Fibroblast of skin of right quadriceps (primary cell): ENCODE measurements at regions not wholly inside any gene's neighbourhood (a gene's known extent, or its start where the extent isn't known, plus 50 kb on each side); places are given as distances from the start of the nearest gene placed in this dataset.

Experiments
- DNase-seq: peaks from one replicate; pipeline ENCODE4 v3.0.0-alpha.2; 2013

DNA sequence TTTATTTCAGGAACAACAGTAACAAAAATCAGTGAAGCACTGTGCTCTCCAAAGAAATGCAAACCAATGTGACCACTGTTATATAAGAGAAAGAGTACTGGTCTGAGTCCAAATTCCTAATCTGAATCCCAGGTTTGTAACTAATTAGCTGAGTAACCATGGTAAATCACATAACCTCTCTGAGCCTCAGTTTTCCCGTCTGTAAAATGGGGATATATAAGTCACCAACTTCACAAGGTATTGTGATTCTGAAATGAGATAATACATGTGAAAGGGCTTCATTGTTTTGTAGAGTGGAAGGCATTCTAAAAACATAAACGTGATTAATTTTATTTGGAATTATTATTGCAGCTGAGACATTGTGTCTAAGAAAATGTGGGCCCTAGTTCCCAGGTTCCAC, 91.3 kb upstream of the YPEL5 start:
- no peak for DNase-seq

DNA sequence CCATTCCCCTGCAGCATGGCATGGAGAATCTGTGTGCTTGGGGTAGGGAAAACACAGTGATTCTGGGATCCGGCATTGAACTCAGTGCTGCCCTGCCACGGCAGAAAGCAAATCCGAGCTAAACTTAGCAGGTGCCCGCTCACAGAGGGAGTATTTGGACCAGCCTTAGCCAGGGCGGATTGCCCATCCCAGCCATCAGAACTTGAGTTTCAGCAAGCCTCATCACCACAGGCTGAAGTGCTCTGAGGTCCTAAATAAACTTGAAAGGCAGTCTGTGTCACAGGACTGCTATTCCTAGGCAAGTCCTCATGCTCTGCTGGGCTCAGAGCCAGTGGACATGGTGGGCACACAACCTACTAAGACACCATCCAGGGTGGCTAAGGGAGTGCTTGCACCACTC, 86.2 kb upstream of the YPEL5 start:
- DNase-seq: no peak

DNA sequence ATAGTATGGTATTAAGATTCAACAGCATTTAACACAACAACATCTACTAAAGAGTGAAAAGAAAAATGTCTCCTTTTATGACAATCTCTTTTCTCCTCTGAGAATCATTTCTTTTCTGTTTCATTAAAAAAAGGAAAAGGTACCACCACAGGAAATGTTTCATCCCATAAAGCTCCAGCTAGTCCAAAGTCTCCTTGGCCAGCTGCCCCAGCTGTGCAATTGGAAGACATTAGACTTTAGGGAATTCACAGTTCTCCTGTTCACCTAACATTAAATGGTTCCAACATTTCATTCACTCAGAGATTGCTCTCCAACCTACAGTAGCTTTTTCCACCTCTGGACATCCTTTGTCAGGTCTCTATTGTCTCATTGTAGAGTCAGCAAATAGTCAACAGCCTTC, 78.7 kb upstream of the YPEL5 start:
- DNase-seq: no peak

DNA sequence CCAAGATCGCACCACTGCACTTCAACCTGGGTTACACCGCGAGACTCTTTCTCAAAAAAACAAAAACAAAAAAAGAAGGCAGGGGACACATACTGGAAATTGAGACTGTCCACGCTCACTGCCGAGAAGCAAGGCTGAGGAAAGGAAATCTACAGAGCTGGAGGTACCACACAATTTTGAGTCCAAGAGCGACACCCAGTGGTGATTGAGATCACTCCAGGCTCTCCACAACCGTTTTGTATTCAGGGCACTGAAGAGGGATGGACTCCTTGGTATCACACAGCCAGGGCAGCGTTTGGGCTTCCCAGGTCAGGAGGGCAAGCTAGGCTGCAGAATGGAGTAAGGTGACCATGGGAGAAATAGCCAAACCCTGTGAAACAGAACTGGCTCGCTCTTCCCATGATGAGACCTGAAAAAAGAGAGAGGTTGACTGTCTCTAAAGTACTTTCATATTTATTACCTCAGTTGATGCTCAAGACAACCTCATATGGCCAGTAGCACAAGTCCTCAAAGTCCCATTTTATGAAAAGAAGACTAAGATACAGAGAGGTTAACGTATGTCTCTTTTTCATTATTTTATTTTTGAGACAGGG, 74.5 kb upstream of the YPEL5 start:
- DNase-seq: peak; percentile 61

DNA sequence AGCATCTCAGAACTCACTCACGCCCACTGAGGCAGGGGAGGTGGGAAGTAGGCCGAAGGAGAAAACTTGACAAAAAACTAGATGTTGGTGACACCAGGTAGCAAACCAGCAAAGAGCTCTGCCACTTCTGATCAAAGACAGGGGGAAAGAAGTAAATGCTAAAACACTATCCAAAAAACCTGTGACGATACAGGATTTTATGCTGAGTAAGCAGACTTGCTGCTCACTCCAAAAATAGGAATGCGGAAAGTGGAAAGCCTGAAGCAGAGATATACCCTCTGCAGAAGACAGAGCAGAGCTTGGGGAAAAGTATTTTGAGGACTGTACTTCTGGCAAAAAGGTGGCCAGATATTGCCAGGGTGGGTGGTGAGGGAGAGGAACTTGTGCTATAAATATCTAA, 73.3 kb upstream of the YPEL5 start:
- DNase-seq: no peak

DNA sequence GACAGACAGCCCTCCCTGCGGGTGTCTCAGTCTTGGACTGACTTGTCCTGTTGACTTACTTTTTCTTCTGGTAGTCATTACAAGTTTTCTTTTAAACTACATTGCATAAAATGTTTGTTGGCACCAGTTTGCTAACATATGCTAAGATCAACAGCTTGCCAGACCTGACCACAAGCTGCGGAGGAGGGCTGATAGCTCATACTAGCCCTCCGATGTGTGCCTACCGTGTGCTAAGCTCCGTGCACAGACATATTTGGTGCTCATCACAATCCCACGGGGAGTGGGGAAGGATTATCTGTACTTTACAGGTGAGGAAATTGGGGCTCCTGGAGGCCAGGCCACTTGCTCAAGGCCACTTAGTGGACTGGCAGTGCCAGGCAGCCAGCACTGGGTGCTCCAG, 72.8 kb upstream of the YPEL5 start:
- DNase-seq: no peak

DNA sequence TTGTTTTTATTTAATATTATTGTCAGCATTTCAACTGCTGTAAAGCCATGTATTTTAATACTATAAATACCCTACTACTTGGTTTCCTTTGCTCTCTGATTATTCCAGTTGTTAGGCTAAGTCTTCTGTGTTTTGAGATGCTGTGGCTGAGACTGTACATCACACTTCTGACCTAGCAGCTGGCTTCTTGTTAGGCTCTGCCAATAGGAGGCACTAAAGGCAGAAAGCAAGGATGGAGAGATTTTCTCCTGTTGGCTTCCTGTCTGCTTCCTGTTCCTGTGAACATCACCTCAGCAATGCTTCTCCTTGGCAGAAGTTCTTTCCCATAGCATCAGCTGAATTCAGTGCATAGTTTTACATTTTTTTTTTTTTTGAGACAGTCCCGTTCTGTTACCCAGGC, 68.3 kb upstream of the YPEL5 start:
- peak; percentile 7 for DNase-seq

DNA sequence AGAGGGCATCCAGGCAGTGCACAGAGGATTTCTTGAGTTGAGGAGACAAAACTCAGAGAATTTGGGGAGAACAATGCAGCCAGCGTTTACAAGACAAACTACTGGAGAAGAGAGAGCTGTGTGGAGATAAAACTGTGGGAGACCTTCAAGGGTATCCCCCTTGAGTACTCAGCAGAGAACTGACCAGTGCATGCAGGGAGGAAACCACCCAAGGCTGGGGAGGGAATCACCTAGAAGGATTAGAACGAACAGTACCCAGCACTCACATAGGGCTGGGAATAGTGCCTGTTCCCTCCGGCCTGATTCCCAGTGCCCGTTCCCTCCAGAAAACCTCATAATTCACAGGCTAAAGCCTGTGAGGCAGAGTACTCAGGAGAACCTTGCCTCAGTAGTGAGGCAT, 61.9 kb upstream of the YPEL5 start:
- no peak for DNase-seq

DNA sequence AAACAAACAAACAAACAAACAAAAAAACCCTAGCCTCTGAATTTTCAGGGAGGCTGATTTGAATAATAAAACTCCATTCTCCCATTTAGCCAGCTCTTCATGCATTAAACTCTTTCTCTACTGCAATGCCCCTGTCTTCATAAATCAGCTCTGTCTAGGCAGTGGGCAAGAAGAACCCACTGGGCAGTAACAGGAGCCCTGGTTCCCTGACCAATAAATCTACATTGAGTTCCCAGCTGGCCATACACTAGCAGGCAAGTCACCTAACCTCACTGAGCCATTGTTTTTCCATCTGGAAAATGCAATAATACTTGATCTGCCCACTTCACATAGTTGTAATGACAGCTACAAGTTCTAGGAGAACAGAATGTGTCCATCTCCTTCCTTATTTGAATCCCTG, 57.6 kb upstream of the YPEL5 start:
- DNase-seq: no peak

DNA sequence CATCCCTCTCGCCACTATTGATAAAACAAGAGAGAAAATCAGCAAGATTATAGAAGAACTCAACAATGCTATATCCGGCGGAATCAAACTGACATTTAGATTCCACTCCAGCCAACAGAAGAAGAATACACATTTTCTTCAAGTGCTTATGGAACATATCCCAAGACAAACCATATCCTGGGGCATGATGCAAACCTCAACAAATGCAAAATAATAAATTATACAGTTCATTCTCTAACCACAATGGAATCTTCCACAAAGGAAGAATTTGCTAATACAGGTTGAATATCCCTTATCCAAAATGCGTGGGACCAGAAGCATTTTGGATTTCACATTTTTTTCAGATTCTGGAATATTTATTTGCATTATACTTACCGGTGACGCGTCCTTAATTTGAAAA, 51.4 kb upstream of the YPEL5 start:
- peak; percentile 8 for DNase-seq

DNA sequence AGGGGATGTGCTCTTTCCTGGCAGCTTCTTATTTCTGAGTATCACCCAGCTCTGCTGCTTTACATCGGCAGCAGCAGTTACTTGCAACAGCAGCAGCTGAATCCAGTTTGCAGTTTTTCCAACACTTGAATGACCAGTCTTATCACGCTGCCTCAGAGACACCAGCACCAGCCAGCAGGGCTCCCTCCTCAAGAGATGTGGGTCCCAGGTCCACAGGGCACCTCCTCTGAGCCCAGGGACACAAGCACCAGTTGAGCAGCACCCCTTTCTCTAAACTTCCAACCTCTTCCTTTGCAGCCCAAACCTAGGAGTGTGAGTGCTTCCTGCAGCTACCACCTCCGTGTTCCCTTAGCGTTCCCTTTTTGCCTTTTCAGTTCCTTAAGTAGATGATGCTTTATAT, 50.4 kb upstream of the YPEL5 start:
- no peak for DNase-seq
